Activated CD4-positive, alpha-beta memory T cell treated with anti-CD3 and anti-CD28 coated beads for 36 hours (primary cell): ENCODE measurements at regions not wholly inside any gene's neighbourhood (a gene's known extent, or its start where the extent isn't known, plus 50 kb on each side); places are given as distances from the start of the nearest gene placed in this dataset.

Experiments
- CTCF ChIA-PET: fragments of 350-600 bp; sonication (Branson Sonifier 250); formaldehyde crosslinking; loops from one replicate; lab custom pipeline; 2021; ENCODE audit warnings: antibody characterized with exemption, inconsistent platforms; lab: Charles Lee
- POLR2A ChIA-PET: fragments of 350-600 bp; sonication (Branson Sonifier 250); formaldehyde crosslinking; loops from one replicate; lab custom pipeline; 2021; ENCODE audit warnings: antibody characterized with exemption; lab: Charles Lee
- DNase-seq: peaks from one replicate; pipeline ENCODE4 v3.0.0-alpha.2; 2020
- H3K27ac Mint-ChIP-seq: one replicate; pipeline ENCODE4 v1.8.0; 2021; ENCODE audit warnings: mixed read lengths
- H3K27me3 Mint-ChIP-seq: one replicate; pipeline ENCODE4 v1.8.0; 2021; ENCODE audit warnings: mixed read lengths
- H3K36me3 Mint-ChIP-seq: one replicate; pipeline ENCODE4 v1.8.0; 2021; ENCODE audit warnings: mixed read lengths
- H3K4me1 Mint-ChIP-seq: one replicate; pipeline ENCODE4 v1.8.0; 2021; ENCODE audit warnings: low read depth, mixed read lengths
- H3K4me3 Mint-ChIP-seq: one replicate; pipeline ENCODE4 v1.8.0; 2021; ENCODE audit warnings: mild to moderate bottlenecking, mixed read lengths
- H3K9me3 Mint-ChIP-seq: one replicate; pipeline ENCODE4 v1.8.0; 2021; ENCODE audit warnings: mixed read lengths
- intact Hi-C: fragments of 100-400 bp; cut with micrococcal nuclease; formaldehyde crosslinking; loops from one replicate; pipeline ENCODE4 v1.15.1; 2023

DNA sequence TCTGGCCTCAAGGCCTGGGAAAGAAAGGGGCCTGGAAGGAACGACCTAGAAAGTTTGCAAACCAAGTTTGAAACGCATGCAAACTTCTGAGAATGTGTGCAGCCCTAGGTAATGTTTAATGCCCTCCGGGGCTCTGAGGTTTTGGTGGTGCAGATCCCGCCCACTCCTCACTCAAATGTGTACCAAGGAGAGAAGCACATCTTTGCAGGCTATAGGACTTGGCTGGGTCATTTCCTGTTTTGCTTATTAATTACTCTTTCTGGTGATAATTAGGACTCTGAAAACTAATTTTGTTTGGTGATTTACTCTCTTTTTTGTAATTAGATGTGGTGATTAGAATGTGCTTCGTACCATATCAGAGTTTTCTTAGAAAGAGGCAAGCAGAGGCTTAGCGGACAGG, 625.9 kb upstream of the CADM1 start:
- Mint-ChIP-seq H3K36me3 (no peaks in the 10 kb centered on the region), H3K27me3 (no peaks in the 10 kb centered on the region), H3K4me3 (no peak overlapping the region), H3K27ac (no peak overlapping the region), H3K9me3 (no peaks in the 10 kb centered on the region), H3K4me1 (no peaks in the 10 kb centered on the region)
- intact Hi-C loops: no loop called here
- DNase-seq: no peak
- CTCF ChIA-PET: no interaction called here
- POLR2A ChIA-PET: no interaction called here

DNA sequence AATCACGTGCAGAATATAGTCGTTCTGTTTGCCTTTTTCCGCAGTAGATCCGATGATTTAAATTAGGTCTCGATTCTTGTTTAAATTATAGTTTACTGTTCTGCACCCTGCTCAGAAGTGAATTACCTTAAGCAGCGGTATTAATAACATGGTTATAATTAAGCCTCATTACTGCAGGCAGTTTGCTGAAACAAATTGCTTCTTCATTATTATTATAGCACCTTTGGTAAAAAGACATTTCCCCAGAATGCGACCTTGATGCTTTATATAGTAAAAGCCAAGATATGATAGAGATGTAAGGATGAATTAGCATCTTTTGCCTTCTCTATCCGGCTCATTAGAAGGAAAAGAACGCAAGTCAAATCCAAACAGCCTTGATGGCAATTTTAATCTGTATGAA, 625.2 kb upstream of the CADM1 start:
- Mint-ChIP-seq H3K27me3 (no peaks in the 10 kb centered on the region), H3K4me3 (no peak overlapping the region), H3K36me3 (no peaks in the 10 kb centered on the region), H3K27ac (no peak overlapping the region), H3K4me1 (no peaks in the 10 kb centered on the region), H3K9me3 (no peaks in the 10 kb centered on the region)
- intact Hi-C loops: no loop called here
- ChIA-PET CTCF (no interaction called here), POLR2A (no interaction called here)
- no peak for DNase-seq

DNA sequence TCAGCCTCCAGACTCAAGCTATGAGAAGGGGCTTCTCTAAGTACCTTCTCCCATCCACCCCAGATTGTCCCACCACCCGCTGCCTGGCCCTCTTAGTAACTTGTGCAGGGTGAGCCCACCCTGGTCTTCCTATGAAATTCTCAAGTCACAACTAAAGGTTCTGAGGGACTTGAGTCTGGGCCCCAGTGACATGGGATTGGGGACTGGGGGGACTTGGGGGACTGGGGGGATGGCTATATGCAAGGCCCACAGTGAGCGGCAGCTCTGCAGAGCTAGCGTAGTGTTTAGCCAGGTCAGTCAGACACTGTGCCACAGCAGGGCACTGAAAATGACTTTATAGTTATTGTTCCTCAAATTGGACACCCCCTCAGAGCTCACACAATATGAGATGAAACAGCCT, 622.3 kb upstream of the CADM1 start:
- Mint-ChIP-seq H3K4me1 (no peaks in the 10 kb centered on the region), H3K4me3 (no peak overlapping the region), H3K9me3 (no peaks in the 10 kb centered on the region), H3K27ac (no peak overlapping the region), H3K36me3 (no peaks in the 10 kb centered on the region), H3K27me3 (no peaks in the 10 kb centered on the region)
- intact Hi-C loops: no loop called here
- no peak for DNase-seq
- ChIA-PET POLR2A (no interaction called here), CTCF (no interaction called here)

DNA sequence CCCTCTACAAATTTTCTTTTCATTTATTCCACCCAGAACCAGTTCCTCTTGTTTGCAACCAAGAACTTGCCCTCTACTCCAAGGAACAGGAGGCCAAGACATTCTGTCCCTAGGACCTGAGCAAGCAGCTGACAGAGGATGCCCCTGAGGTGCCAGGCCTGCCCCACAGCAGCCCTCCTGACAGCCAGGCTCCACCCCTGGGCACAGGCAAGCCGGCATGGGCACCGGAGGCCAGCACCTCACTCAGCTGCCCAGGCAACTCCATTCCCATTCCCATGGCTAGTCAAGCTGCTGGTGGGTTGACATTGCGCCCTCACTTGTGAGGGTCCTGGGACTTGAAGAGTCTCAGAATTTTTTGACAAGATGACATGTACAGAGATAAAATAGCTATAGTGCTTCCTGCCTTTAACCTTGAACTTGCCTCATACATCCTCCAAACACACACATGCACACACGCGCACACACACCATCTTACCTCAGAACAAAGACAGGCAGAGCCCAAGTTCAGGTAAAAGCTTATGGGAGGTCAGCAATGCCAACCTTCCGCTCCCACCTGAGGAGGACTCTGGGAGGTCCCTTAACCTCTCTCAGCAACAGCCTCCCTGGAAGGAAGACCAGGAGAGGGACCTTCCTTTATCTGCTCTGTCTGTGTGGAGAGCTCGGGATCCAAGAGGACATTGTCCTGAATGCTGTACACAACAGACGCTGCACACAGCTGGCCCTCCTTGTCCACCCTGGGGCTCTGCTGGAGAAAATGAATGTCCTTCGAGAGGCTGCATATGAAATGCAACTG, 620.9 kb upstream of the CADM1 start:
- no peak overlapping the region for H3K4me3 Mint-ChIP-seq
- intact Hi-C loops: no loop called here
- ChIA-PET POLR2A (no interaction called here), CTCF (no interaction called here)
- no peaks in the 10 kb centered on the region for H3K4me1 Mint-ChIP-seq
- no peak overlapping the region for H3K27ac Mint-ChIP-seq
- no peaks in the 10 kb centered on the region for H3K9me3 Mint-ChIP-seq
- no peaks in the 10 kb centered on the region for H3K36me3 Mint-ChIP-seq
- DNase-seq: no peak
- no peaks in the 10 kb centered on the region for H3K27me3 Mint-ChIP-seq

DNA sequence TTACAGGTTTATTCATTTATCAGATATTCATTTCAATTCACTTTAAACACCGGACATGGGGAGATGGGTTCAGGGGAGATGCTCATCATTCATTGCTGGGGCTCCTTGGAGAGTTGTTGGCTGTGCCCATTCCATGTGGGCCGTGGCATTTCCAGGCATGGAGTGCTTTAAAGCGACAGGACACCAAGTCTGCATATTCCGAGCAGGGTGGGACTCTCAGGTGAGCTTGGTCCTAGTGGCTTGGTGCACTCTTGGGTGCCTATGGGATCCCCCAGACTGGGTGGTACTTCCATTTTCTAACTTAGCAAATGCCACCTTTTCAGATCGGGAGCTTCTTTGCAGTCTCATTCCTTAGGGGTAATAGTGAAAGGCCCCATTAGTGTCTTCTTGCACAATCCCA, 619.5 kb upstream of the CADM1 start:
- H3K9me3 Mint-ChIP-seq: no peaks in the 10 kb centered on the region
- intact Hi-C loops: no loop called here
- no peak overlapping the region for H3K27ac Mint-ChIP-seq
- no peaks in the 10 kb centered on the region for H3K4me1 Mint-ChIP-seq
- H3K27me3 Mint-ChIP-seq: no peaks in the 10 kb centered on the region
- ChIA-PET POLR2A (no interaction called here), CTCF (no interaction called here)
- H3K4me3 Mint-ChIP-seq: no peak overlapping the region
- DNase-seq: no peak
- no peaks in the 10 kb centered on the region for H3K36me3 Mint-ChIP-seq

DNA sequence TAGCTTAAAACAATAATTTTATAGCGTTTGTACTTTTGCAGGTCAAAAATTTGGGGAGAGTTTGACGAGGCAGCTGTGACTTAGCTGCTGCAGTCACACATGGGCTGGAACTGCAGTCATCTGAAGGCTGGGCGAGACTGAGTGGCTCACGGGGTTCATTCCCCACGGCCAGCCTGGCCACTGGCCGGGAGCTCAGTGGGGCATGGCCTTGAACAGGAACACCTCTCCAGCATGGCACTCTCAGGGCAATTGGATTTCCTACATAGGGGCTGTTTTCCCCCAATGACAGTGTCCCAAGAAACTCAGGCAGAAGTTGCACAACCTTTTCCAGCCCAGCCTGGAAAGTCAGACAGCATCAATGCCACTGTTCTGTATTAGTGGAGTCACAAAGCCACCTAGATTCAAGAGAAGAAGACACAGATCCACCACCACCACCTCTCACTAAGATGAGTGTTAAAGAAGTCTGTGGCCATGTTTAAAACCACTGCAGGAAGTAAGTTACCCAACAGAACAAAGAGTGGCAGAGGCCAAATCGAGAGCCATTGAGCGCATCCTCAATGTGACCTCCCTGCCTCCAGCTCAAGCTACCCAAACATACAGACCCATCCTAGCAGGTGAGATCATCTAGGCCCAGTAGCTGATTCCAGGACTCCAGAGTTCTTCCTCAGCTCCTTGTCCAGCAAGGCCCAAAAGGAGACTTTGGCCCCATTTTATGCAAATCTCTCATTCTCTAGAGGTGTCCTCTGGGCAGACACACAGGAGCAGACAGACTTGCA, 618.7 kb upstream of the CADM1 start:
- no peaks in the 10 kb centered on the region for H3K9me3 Mint-ChIP-seq
- no peaks in the 10 kb centered on the region for H3K27me3 Mint-ChIP-seq
- DNase-seq: no peak
- no peak overlapping the region for H3K27ac Mint-ChIP-seq
- H3K36me3 Mint-ChIP-seq: no peaks in the 10 kb centered on the region
- no peak overlapping the region for H3K4me3 Mint-ChIP-seq
- intact Hi-C loops: no loop called here
- no peaks in the 10 kb centered on the region for H3K4me1 Mint-ChIP-seq
- CTCF ChIA-PET: no interaction called here
- POLR2A ChIA-PET: no interaction called here

DNA sequence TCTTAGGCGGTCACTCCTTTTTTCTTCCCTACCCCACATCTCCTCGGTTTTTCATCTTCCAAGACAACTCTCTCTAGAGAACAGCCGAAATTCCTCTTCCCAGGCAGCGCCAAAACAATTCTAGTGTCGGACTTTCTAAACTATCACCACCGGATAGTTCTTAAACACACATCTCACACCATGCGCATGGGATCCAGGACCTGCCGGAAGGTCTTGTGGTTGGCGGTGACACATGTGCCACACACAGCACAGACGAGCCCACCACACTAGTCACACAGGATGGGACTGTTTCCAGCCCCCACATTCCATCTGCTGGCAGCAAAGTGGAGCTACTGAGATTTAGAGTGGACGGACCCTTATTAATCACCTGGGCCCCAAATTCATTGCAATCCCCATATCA, 614.9 kb upstream of the CADM1 start:
- CTCF ChIA-PET: no interaction called here
- no peaks in the 10 kb centered on the region for H3K27me3 Mint-ChIP-seq
- H3K9me3 Mint-ChIP-seq: no peaks in the 10 kb centered on the region
- no peak overlapping the region for H3K27ac Mint-ChIP-seq
- POLR2A ChIA-PET: no interaction called here
- no peak for DNase-seq
- H3K4me1 Mint-ChIP-seq: no peaks in the 10 kb centered on the region
- no peak overlapping the region for H3K4me3 Mint-ChIP-seq
- intact Hi-C loops: no loop called here
- H3K36me3 Mint-ChIP-seq: no peaks in the 10 kb centered on the region

DNA sequence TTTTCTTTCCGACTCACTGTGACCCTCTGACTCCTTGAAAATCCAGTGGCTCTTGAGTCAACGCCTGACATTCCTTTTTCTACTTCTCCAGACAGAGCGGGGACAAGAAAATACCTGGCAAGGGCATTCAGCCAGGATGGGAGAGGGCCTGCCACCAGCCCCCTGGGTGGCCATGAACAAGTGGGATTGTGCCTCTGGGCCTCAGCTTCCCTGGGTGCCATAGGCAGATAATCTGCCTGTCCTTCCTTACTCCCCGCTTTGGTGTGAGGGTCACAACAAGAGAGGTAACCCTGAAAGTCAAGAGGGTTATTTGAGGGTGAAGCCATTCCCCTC, 613.9 kb upstream of the CADM1 start:
- no peaks in the 10 kb centered on the region for H3K9me3 Mint-ChIP-seq
- intact Hi-C loops: no loop called here
- H3K4me1 Mint-ChIP-seq: no peaks in the 10 kb centered on the region
- H3K27me3 Mint-ChIP-seq: no peaks in the 10 kb centered on the region
- no peak overlapping the region for H3K4me3 Mint-ChIP-seq
- CTCF ChIA-PET: no interaction called here
- no peak for DNase-seq
- H3K27ac Mint-ChIP-seq: no peak overlapping the region
- POLR2A ChIA-PET: no interaction called here
- H3K36me3 Mint-ChIP-seq: no peaks in the 10 kb centered on the region

DNA sequence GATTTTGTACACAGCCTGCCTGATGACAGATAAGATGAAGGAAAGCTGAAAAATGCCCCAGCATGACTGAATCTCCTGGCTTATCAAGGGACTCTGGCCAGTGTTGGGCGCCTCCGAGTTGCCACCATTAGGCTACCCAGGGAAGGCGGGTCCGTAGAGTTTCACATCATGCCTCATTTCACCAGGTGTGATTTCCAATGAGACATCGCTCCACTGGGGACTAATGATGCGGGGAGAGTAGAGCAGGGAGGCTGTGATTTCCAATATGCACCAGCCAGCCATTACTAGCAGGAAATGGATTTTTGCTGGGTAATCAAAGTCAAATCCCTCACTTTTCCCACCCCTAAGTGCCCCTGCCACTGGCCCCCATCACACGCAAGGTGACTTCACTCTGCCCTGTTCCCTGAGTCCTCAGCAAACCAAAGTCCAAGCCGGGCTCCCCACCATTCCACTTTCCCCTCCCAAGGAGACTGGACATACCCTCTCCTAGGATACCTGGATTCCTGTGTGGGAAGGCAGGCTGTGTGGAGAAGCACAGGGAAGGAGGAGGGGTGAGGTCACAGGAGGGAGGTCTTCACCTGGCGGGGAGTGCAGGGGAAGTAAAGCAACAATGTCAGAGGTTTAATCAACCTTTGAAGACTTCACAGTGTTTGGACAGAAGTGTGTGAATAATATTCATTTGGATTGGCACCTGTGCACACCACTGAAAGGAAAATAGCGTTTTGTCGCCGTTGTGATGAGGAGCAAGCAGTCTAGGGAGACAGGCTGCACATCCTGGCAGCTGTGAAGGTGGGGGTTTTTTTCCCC, 613.3 kb upstream of the CADM1 start:
- H3K4me3 Mint-ChIP-seq: no peak overlapping the region
- no peaks in the 10 kb centered on the region for H3K9me3 Mint-ChIP-seq
- no peak for DNase-seq
- no peaks in the 10 kb centered on the region for H3K4me1 Mint-ChIP-seq
- intact Hi-C loops: no loop called here
- no peaks in the 10 kb centered on the region for H3K27me3 Mint-ChIP-seq
- ChIA-PET POLR2A (no interaction called here), CTCF (no interaction called here)
- H3K36me3 Mint-ChIP-seq: no peaks in the 10 kb centered on the region
- H3K27ac Mint-ChIP-seq: no peak overlapping the region

DNA sequence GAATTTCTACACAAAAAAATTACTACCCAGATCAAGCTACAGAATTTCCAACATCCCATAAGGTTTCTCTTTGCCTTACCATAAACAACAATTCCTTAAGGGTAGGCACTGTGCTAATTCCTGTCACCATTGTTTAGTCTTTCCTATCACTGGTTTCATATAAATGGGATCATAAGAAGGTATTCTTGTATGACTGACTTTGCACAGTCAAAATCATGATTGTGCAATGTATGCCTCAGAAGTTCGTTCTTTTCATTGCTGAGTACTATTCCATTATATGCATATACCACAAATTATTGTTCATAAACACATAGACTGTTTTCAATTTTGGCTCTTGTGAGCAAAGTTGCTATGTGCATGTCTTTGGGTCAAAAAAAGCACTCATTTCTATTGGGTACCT, 611.6 kb upstream of the CADM1 start:
- CTCF ChIA-PET: interaction anchor here (0.9 kb wide), 1 partner anchor 103 kb away, joined by 3 read pairs; no protein-coding TSS in a partner anchor

DNA sequence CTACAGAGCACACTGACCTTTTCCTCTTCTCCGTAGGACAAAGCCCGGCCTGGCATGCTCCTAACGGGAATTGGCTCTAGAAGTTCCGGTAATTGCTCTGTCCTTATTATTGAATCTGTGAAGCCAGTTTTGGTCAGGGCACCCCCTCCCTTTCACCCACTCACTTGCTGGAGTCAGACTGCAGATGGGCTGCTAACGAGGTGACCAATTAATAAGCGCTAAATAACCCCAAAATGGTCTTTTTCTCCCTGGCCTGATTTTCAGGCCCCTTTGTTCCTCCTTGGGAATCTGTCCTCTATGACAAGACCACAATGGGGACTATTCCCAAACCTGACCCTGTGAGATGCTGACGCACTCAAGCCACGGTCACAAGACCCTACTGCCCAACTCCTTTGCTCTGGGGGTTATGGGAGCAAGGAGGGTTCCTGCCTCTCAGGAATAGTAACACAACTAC, 610.0 kb upstream of the CADM1 start:
- Mint-ChIP-seq H3K4me3 (no peak overlapping the region), H3K27ac (no peak overlapping the region), H3K4me1 (no peaks in the 10 kb centered on the region), H3K9me3 (no peaks in the 10 kb centered on the region), H3K27me3 (no peaks in the 10 kb centered on the region), H3K36me3 (no peaks in the 10 kb centered on the region)
- DNase-seq: no peak
- CTCF ChIA-PET: no interaction called here
- intact Hi-C loops: no loop called here
- POLR2A ChIA-PET: no interaction called here

More for the DNA sequence above, 611.6 kb upstream of the CADM1 start:
- POLR2A ChIA-PET: no interaction called here
- DNase-seq: no peak
- Mint-ChIP-seq H3K27me3 (no peaks in the 10 kb centered on the region), H3K9me3 (no peaks in the 10 kb centered on the region), H3K36me3 (no peaks in the 10 kb centered on the region), H3K4me3 (no peak overlapping the region), H3K27ac (no peak overlapping the region), H3K4me1 (no peaks in the 10 kb centered on the region)
- intact Hi-C loops: no loop called here

DNA sequence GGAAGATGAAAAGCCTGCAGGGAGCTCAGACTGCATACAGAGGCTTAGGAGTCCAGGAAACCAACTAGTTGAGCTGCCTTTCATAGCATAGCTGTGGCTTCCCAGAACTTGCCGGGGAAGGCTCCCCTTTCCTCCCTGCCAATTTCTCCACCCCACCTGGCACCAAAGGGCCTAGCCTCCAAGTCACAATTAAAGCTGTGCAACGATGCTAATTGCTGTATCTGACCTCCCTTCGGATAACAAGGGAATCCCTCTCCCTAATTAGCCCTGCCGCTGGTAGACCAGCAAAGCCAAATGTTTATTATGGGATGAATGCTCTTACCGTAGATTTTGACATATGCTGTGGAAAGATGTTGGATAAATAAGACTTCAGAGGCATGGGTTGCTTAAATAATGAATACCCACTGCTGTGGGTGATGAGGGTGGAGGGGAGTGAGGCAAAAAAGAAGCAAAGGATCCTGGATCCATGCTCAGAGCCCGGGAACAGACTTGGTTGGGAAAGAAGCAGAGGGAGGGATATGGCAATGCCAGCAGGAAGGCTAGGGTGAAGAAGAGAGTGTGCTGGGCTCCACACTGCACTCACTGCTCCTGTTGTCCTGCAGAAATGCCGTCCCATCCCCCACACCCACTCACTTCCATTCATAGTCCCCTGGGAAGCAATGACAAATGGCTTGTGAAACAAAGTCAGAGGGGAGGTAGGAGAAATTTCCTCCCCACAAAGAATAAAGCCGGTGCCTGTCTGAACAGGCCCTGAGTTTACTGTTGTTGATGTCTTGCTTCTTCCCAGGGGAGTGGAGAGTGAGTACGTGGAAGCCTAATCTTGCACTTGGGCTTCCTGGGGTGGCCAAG, 608.1 kb upstream of the CADM1 start:
- POLR2A ChIA-PET: no interaction called here

More for the DNA sequence above, 608.1 kb upstream of the CADM1 start:
- H3K27ac Mint-ChIP-seq: no peak overlapping the region
- intact Hi-C loops: no loop called here
- no peaks in the 10 kb centered on the region for H3K27me3 Mint-ChIP-seq
- H3K9me3 Mint-ChIP-seq: no peaks in the 10 kb centered on the region
- no peaks in the 10 kb centered on the region for H3K36me3 Mint-ChIP-seq
- no peaks in the 10 kb centered on the region for H3K4me1 Mint-ChIP-seq
- CTCF ChIA-PET: no interaction called here
- H3K4me3 Mint-ChIP-seq: no peak overlapping the region
- no peak for DNase-seq
